ENCODE measurements at regions not wholly inside any gene's neighbourhood (a gene's known extent, or its start where the extent isn't known, plus 50 kb on each side); places are given as distances from the start of the nearest gene placed in this dataset.

DNA sequence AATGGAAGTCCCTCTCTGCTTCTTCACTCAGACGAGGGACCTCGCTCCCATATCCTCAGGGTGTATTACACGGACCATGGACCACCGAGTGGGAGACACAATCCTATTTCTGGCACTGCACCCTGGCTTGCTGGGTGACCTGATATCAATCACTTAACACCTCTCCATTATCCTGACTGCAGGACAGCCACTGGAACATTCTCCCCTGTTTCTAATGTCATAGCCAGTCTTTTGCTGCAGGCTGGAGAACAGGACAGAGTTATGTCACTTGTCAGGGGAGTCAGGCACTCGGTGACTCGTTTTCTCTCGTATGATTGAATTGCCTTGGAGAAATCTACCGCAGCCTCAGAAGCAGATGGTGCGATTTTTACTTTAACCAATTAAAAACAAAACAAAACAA, 219.1 kb upstream of the IGFBP7 start:
- Histone ChIP-seq H3K4me3 (ENCODE audit: insufficient read depth, low read depth, low read length) (no peak overlapping the region), H3K9me3 (ENCODE audit: control insufficient read depth, low read length) (no peaks in the 10 kb centered on the region), H3K27ac (ENCODE audit: insufficient read depth, low read depth, low read length, poor library complexity, severe bottlenecking) (no peak overlapping the region), H3K27me3 (ENCODE audit: control insufficient read depth, insufficient read depth, low read length, poor library complexity, severe bottlenecking) (no peaks in the 10 kb centered on the region), H3K4me1 (ENCODE audit: control insufficient read depth, insufficient read depth, low read length) (no peaks in the 10 kb centered on the region), H3K36me3 (ENCODE audit: control insufficient read depth, insufficient read depth, low read length) (no peaks in the 10 kb centered on the region)
- WGBS, 2 experiments: 94 to 95% methylated on average over 9 of the region's 9 CpGs

DNA sequence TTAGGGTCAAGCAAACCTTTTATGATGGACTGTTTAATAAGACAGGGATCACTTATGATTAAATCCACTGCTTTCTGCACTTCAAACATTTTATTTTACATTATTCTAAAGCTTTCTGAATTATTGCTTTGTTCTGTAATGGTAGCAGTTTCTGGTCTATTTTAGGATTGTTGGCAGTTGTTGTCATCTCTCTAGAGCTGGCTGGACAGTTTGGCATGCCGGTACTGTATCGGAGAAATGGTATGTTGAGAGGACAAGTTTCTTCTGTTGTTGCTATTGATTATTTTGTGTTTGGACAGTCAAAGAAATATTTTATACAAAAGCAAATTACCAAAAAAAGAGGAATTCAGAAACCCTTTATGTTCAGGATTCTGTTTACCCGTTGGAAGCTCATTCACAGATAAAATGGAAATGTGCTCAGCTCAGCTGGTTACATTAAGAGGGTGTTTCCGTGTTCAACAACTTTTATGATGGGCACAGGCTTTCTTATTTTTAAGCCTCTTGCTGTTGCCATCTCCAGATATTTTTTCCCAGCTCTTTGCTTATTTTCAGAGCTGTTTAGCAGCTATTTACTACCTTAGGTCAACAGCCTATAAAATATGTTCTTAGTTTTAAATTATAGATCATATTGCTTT, 214.6 kb upstream of the IGFBP7 start:
- no peaks in the 10 kb centered on the region for H3K4me1 ChIP-seq (ENCODE audit: control insufficient read depth, insufficient read depth, low read length)
- H3K4me3 ChIP-seq (ENCODE audit: insufficient read depth, low read depth, low read length): no peak overlapping the region
- no peaks in the 10 kb centered on the region for H3K27me3 ChIP-seq (ENCODE audit: control insufficient read depth, insufficient read depth, low read length, poor library complexity, severe bottlenecking)
- H3K9me3 ChIP-seq (ENCODE audit: control insufficient read depth, low read length): no peaks in the 10 kb centered on the region
- no peak overlapping the region for H3K27ac ChIP-seq (ENCODE audit: insufficient read depth, low read depth, low read length, poor library complexity, severe bottlenecking)
- 85 to 86% methylated on average over 4 of the region's 4 CpGs for WGBS, 2 experiments
- H3K36me3 ChIP-seq (ENCODE audit: control insufficient read depth, insufficient read depth, low read length): no peaks in the 10 kb centered on the region

DNA sequence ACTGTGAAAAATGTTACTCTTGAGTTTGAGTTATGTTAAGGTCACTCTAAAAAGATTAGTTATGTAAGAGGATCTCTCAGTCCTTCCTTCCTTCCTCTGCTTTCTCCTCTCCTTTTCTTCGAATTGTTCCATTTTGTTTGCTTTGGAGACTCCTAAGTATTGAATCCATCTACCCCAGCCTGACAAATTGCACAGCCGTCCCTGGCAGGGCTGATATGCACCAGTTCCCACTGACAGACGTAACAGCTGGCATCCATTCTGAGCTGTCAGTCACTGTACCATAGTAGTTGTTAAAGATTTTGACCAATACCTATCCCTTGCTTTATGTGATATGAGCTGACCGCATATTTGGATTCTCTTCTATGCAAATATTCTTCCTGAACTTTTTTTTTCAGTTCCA, 210.7 kb upstream of the IGFBP7 start:
- no peaks in the 10 kb centered on the region for H3K27me3 ChIP-seq (ENCODE audit: control insufficient read depth, insufficient read depth, low read length, poor library complexity, severe bottlenecking)
- 87 to 94% methylated on average over 4 of the region's 4 CpGs for WGBS, 2 experiments
- no peaks in the 10 kb centered on the region for H3K36me3 ChIP-seq (ENCODE audit: control insufficient read depth, insufficient read depth, low read length)
- H3K27ac ChIP-seq (ENCODE audit: insufficient read depth, low read depth, low read length, poor library complexity, severe bottlenecking): no peak overlapping the region
- no peaks in the 10 kb centered on the region for H3K9me3 ChIP-seq (ENCODE audit: control insufficient read depth, low read length)
- no peak overlapping the region for H3K4me3 ChIP-seq (ENCODE audit: insufficient read depth, low read depth, low read length)
- no peaks in the 10 kb centered on the region for H3K4me1 ChIP-seq (ENCODE audit: control insufficient read depth, insufficient read depth, low read length)

DNA sequence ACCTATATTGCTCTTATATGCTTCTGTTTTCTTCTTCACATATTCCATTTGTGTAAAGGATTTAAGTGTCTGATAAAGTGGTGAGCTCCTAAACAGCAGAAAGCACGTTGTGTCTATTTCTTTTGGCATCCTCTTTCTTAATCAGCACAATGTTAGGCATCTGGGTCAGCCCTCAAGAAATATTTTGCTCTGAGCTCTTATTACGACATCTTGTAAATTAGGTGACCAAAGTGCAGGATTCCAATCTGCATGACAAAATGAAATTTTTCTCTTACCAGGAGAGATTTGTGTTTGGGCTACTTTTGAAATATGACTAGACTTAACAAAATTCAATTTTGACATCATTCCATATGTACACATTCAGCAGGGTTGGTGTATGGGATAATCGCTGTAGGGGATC, 210.0 kb upstream of the IGFBP7 start:
- no peaks in the 10 kb centered on the region for H3K4me1 ChIP-seq (ENCODE audit: control insufficient read depth, insufficient read depth, low read length)
- H3K27ac ChIP-seq (ENCODE audit: insufficient read depth, low read depth, low read length, poor library complexity, severe bottlenecking): no peak overlapping the region
- H3K36me3 ChIP-seq (ENCODE audit: control insufficient read depth, insufficient read depth, low read length): no peaks in the 10 kb centered on the region
- H3K4me3 ChIP-seq (ENCODE audit: insufficient read depth, low read depth, low read length): no peak overlapping the region
- no peaks in the 10 kb centered on the region for H3K27me3 ChIP-seq (ENCODE audit: control insufficient read depth, insufficient read depth, low read length, poor library complexity, severe bottlenecking)
- WGBS, 2 experiments: 86 to 92% methylated on average over 2 to 3 of the region's 3 CpGs
- H3K9me3 ChIP-seq (ENCODE audit: control insufficient read depth, low read length): no peaks in the 10 kb centered on the region

DNA sequence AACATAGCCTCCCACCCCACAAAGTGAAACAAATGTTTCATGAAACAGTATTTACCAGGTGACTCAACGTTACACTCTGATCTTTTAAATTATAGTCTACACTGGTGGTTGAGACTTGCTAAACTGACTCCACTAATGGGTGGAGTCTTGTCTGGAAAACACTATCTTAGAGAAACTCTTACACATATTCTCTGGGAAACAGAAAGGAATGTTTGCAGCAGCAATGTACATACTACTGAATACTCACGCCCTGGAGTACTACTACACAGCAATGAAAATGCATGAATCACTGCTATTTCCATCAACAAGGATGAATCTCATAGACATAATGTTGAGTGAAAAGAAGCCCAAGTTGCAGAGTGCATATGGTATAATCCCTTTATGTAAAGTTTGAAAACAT, 208.5 kb upstream of the IGFBP7 start:
- no peaks in the 10 kb centered on the region for H3K9me3 ChIP-seq (ENCODE audit: control insufficient read depth, low read length)
- H3K36me3 ChIP-seq (ENCODE audit: control insufficient read depth, insufficient read depth, low read length): no peaks in the 10 kb centered on the region
- H3K4me1 ChIP-seq (ENCODE audit: control insufficient read depth, insufficient read depth, low read length): peaks cover 2% of the 10 kb centered on the region
- 85 to 95% methylated on average over 2 of the region's 2 CpGs for WGBS, 2 experiments
- no peak overlapping the region for H3K4me3 ChIP-seq (ENCODE audit: insufficient read depth, low read depth, low read length)
- no peak overlapping the region for H3K27ac ChIP-seq (ENCODE audit: insufficient read depth, low read depth, low read length, poor library complexity, severe bottlenecking)
- no peaks in the 10 kb centered on the region for H3K27me3 ChIP-seq (ENCODE audit: control insufficient read depth, insufficient read depth, low read length, poor library complexity, severe bottlenecking)

DNA sequence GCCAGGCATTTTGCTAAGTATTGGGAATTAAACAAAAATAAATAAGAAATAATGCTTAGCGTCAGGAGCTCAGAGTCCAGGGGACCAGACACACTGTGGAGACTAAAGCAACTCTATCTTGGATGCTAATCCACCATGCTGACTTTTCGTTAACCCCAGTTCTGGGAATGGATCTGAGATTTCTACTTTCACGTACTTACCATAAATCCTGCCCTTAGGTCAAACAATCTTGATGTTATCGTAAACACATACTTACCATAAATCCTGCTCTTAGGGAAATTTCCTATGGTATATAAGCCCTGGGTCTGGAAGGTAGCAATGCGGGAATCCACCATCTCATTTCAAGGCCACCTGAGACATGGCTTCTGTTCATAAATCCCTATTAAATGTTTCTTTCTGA, 204.5 kb upstream of the IGFBP7 start:
- H3K4me1 ChIP-seq (ENCODE audit: control insufficient read depth, insufficient read depth, low read length): peaks cover 6% of the 10 kb centered on the region
- no peaks in the 10 kb centered on the region for H3K36me3 ChIP-seq (ENCODE audit: control insufficient read depth, insufficient read depth, low read length)
- WGBS, 2 experiments: 95 to 96% methylated on average over 5 of the region's 5 CpGs
- H3K27me3 ChIP-seq (ENCODE audit: control insufficient read depth, insufficient read depth, low read length, poor library complexity, severe bottlenecking): no peaks in the 10 kb centered on the region
- H3K4me3 ChIP-seq (ENCODE audit: insufficient read depth, low read depth, low read length): no peak overlapping the region
- no peak overlapping the region for H3K27ac ChIP-seq (ENCODE audit: insufficient read depth, low read depth, low read length, poor library complexity, severe bottlenecking)
- H3K9me3 ChIP-seq (ENCODE audit: control insufficient read depth, low read length): no peaks in the 10 kb centered on the region

DNA sequence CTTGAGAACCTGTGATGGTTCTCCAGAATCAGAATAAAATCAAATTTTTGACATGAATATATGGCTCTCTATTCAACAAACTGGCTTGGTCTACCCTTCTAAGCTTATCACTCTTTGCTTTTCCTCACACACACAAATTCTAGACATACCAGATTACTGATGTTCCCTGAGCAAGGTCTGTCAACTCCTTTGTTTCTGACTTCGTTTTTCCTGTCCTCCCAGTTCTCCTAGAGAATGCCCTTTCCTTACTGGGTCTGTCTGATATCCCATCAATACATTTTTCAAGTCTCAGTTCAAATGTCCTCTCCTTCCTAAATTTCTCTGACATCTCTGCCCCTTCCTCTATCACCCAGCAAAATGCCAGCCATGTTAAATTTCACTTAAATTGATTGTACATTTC, 202.1 kb upstream of the IGFBP7 start:
- no peak overlapping the region for H3K4me3 ChIP-seq (ENCODE audit: insufficient read depth, low read depth, low read length)
- no peak overlapping the region for H3K27ac ChIP-seq (ENCODE audit: insufficient read depth, low read depth, low read length, poor library complexity, severe bottlenecking)
- H3K27me3 ChIP-seq (ENCODE audit: control insufficient read depth, insufficient read depth, low read length, poor library complexity, severe bottlenecking): no peaks in the 10 kb centered on the region
- 87 to 98% methylated on average over 1 of the region's 1 CpG for WGBS, 2 experiments
- H3K36me3 ChIP-seq (ENCODE audit: control insufficient read depth, insufficient read depth, low read length): no peaks in the 10 kb centered on the region
- H3K4me1 ChIP-seq (ENCODE audit: control insufficient read depth, insufficient read depth, low read length): peaks cover 6% of the 10 kb centered on the region
- H3K9me3 ChIP-seq (ENCODE audit: control insufficient read depth, low read length): no peaks in the 10 kb centered on the region

DNA sequence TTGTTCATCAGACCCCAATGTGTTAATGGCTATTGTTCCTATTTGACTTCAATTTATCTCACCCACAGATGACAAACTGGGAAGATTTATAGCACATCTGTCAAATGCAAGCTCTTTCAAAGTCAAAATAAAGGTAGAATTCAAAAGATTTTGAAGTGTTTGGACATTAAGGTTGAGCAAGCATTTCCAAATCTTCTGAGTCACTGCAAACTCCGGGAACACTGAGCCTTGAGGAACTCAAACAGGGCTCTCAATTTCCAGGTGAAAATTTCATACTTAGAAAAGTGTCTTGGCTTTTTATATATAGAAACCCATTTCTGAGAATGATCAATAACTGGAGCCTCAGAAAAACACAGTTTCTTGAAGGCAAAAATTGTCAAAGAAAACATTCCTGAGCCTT, 199.5 kb upstream of the IGFBP7 start:
- WGBS, 2 experiments: 92 to 96% methylated on average over 1 of the region's 1 CpG
- no peaks in the 10 kb centered on the region for H3K36me3 ChIP-seq (ENCODE audit: control insufficient read depth, insufficient read depth, low read length)

DNA sequence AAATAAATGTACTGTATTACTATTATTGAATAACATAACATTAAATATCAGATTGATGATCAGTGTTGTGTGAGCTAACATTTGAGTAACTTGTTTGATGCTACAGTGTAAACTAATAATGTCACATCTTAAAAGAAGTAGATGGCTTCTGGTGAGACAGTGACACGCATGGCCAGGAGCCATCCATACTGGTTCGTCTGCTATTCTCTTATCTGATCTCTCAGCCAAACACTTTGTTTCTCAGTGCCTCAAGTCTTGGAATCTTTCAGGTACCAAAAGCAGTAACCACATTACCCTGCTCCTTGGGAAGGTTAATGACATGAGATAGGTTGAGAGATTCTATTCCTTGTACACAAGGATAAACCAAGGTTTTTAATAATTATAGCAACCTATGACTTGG, 198.1 kb upstream of the IGFBP7 start:
- H3K9me3 ChIP-seq (ENCODE audit: control insufficient read depth, low read length): no peaks in the 10 kb centered on the region
- WGBS, 2 experiments: 95 to 100% methylated on average over 2 of the region's 2 CpGs
- H3K27me3 ChIP-seq (ENCODE audit: control insufficient read depth, insufficient read depth, low read length, poor library complexity, severe bottlenecking): no peaks in the 10 kb centered on the region
- no peaks in the 10 kb centered on the region for H3K4me1 ChIP-seq (ENCODE audit: control insufficient read depth, insufficient read depth, low read length)
- H3K4me3 ChIP-seq (ENCODE audit: insufficient read depth, low read depth, low read length): no peak overlapping the region
- H3K27ac ChIP-seq (ENCODE audit: insufficient read depth, low read depth, low read length, poor library complexity, severe bottlenecking): no peak overlapping the region
- no peaks in the 10 kb centered on the region for H3K36me3 ChIP-seq (ENCODE audit: control insufficient read depth, insufficient read depth, low read length)

More for the DNA sequence above, 199.5 kb upstream of the IGFBP7 start:
- Histone ChIP-seq H3K4me1 (ENCODE audit: control insufficient read depth, insufficient read depth, low read length) (peaks cover 6% of the 10 kb centered on the region), H3K27me3 (ENCODE audit: control insufficient read depth, insufficient read depth, low read length, poor library complexity, severe bottlenecking) (no peaks in the 10 kb centered on the region), H3K4me3 (ENCODE audit: insufficient read depth, low read depth, low read length) (no peak overlapping the region), H3K9me3 (ENCODE audit: control insufficient read depth, low read length) (no peaks in the 10 kb centered on the region), H3K27ac (ENCODE audit: insufficient read depth, low read depth, low read length, poor library complexity, severe bottlenecking) (no peak overlapping the region)

DNA sequence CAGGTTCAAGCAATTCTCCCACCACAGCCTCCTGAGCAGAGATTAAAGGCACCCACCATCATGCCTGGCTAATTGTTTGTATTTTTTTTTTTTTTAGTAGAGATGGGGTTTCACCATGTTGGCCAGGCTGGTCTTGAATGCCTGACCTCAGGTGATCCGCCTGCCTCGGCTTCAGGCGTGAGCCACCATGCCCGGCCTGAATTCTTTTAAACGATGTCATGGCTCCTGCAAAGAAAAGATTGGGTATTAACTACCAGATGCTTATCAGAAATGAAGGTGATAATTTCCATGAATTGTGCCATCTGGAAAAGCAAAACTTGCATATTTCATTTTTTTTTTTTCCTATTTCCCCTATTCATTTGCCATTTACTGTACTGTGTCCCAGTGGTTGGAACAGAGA, 195.7 kb upstream of the IGFBP7 start:
- Histone ChIP-seq H3K27me3 (ENCODE audit: control insufficient read depth, insufficient read depth, low read length, poor library complexity, severe bottlenecking) (no peaks in the 10 kb centered on the region), H3K4me3 (ENCODE audit: insufficient read depth, low read depth, low read length) (no peak overlapping the region), H3K36me3 (ENCODE audit: control insufficient read depth, insufficient read depth, low read length) (no peaks in the 10 kb centered on the region), H3K4me1 (ENCODE audit: control insufficient read depth, insufficient read depth, low read length) (no peaks in the 10 kb centered on the region), H3K9me3 (ENCODE audit: control insufficient read depth, low read length) (no peaks in the 10 kb centered on the region), H3K27ac (ENCODE audit: insufficient read depth, low read depth, low read length, poor library complexity, severe bottlenecking) (no peak overlapping the region)
- 96 to 97% methylated on average over 5 of the region's 5 CpGs for WGBS, 2 experiments

Measured in ectodermal cell (in vitro differentiated cells).